CD4-positive, alpha-beta T cell treated with Interleukin-21 for 1 hour (primary cell): ENCODE measurements at regions not wholly inside any gene's neighbourhood (a gene's known extent, or its start where the extent isn't known, plus 50 kb on each side); places are given as distances from the start of the nearest gene placed in this dataset.

Experiments
- DNase-seq: peaks from one replicate; pipeline ENCODE4 v3.0.0-alpha.2; 2020

DNA sequence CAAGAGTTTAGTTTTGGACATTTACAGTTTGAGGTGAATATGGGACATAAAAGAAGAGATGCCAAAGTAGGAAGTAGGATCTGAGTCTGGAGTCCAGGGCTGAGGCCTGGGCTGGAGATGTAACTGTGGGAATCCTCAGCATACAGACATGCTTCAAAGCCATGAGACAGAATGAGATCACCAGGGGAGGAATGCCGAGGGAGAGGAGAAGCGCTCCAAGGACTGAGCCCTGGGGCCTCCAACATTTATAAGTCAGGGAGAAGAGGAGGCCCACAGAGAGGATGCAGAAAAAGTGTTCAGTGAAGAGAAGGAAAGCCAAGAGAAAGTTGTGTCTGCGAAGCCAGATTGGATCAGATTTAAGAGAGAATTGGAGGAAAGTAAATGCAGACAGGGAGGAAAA, 277.5 kb upstream of the MYOCD start:
- DNase-seq: no peak

DNA sequence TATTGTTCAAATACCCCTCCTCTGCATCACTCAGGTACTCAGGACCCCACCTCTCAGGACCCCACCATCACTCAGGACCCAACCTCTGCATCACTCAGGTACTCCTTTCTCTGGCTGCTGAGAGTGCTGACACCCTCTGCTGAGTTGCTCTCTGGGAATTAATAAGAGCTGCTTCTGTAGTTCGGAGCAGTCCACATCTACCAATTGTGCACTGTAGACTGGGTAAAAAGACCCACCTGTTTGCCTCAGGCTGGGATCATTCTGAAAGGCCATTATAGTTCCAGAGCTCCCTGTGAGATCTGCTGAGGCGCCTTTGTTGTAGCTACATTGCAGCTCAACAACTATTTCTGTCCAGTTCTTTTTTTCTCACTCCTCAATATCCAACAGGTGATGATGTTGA, 276.3 kb upstream of the MYOCD start:
- no peak for DNase-seq

DNA sequence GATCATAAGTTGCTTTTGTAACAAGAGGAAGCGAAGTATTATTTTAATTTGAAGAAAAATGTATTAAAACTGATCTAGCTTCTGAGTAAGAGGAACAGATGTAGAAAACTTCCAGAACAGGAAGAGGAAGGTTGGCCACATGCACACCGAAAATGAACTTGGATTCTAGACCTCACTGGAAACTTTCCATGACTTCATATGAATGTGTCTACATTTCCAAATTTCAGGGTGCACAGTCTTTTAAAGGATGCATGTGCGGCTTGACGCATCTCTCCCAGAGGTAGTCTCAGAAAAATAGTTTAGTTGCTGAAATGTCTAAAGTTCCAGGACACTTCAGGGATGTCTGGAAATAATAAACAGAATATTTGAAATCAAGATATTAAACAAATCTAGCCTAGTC, 275.1 kb upstream of the MYOCD start:
- no peak for DNase-seq

DNA sequence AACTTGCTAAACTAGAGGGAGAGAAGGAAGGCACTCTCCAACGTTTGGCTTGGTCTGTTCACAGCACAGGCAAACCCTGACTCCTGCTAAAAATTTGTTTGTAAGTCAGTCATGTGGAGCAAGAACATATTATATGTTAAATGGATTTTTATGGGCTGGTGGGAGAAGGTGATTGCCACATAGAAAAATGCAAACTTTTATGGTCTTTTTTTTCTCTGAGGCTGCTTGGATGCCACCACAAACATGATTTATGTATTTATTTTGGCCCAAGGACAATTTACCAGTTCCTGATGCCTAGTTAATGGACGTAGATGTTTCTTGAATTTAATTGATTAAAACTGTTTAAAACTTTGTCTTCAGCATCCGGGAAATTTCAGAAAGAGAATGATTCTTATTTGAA, 274.2 kb upstream of the MYOCD start:
- no peak for DNase-seq

DNA sequence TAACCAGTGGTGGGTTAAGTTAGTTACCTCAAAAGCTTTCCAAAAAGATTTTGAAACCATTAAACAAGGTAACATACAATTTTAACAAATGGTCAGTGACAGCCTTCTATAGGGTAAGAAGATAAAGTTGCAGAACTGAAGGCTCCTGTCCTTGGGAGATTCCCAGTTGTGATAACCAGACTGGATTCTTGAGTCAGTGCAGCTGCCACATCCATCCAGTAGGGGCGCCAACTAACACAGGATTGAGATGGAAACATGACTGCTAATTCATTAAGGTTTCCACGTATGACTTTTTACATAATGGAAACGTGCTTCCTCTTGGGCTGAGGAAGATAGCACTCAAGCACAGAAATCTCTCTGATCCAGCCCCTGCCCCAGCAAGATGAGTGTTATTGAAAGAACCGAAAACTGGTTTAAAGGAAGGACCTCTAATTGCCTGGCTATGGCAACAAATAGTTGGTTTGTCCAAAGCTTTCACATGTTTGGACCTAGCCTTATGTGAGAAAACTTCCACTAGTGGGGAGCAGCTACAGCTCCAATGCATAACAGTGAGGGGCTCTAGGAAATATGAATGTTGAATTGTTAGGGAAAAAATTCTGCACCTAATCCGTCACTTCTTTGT, 269.8 kb upstream of the MYOCD start:
- DNase-seq: no peak

DNA sequence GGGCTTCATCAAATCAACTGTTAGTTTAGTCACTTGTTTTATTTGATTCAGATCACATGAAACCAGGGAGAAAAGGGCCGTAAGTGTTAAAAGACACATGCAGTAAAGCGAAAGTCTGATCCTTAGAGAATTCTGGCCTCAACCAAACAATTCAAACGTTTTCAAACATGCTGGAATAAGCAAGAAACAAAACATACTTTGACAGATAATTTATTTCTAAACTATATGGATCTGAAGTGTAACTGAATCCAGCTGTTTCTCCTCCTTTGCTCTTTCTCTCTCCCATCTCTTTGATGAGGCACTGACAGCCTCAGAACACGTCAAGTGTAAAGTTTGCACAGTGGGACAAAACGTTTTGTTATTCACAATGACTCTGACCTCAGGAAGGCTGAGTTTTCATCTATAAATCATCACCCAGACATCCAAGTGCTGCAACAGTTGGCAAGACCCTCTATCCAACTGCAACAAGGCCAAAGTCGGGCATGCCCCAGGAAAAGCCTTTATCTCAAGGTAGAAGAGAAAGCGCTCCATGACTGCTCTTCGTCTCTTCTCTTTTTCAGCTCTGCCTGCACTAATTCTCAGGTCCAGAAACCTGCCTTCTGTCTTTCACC, 267.1 kb upstream of the MYOCD start:
- no peak for DNase-seq

DNA sequence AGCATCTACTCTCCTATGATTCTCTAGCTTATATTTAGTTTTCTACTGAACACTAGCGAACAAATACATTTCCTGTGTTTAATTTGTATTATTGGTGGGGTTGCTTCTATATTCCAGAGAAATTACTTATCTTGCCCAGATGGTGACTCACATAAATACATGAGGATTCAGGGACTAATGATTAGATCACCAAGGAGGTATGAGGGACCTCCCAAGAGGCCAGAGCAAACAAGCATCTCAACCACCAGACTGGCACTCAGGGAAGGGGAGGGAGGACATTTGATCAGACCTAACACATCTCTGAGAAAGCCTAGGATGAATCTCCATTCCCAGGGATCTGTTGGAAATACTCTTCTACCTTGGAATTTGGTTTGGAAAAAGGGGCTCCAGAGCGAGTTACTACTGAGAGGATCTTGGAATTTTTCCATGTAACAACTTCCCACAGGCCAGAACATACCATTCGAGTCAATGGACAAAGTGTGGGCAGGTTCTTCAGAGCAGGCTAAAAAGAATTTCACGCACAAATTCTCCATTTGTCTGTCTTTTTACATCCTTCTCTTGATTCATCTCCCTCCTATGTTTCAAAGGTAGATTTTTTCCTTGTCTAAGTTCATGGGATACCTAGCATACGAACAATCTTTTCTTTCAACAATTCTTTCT, 262.6 kb upstream of the MYOCD start:
- no peak for DNase-seq

DNA sequence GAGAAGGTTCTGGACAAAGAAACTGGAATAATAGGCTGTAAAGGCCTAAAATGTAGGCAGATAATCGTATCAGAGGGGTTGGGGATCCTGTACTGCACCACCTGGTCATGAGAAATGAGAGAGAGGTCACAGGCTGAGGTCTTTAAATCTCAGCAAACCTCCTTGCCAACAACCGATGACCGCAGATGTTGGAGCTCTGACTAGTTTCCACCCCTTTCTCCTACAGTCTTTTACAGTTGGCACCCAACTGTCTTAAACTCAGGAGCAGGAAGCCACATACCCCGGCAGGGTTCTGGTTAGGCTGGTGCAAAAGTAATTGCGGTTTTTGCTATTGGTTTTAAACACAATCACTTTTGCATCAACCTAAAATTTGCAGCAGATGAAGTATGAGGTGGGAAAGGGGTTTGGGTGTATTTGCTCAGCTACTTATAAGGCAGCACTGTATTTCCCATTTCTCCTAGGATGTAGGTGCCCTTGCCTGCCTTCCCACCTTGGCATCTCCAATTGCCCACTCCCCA, 261.8 kb upstream of the MYOCD start:
- no peak for DNase-seq

DNA sequence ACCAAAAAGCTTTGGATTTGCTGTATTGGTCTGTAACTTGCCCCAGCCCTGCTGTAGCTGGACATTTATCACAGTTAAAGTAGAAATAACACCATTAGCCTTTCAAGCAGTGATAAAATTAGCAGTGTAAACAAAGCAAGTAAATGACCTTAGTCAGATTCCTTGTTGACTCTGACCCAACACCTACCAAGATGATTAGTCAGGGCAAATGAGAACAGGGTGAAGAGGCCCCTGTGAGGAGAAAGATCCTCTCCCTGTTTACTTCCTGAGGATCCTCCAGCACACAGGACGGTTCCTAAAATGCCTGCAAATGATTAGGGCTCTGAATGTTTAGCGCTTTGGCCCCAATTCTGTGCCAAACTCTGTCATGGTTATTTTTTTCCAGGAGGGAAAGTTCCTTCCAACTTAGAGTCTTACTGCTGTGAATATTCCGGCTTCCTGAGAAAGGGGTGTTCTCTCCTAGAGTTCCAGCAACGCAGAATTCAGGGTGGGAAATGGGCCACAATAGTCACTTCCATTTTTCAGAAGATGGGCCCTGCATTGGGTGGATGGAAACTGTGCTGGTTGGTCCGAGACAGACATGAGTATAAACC, 259.0 kb upstream of the MYOCD start:
- no peak for DNase-seq

DNA sequence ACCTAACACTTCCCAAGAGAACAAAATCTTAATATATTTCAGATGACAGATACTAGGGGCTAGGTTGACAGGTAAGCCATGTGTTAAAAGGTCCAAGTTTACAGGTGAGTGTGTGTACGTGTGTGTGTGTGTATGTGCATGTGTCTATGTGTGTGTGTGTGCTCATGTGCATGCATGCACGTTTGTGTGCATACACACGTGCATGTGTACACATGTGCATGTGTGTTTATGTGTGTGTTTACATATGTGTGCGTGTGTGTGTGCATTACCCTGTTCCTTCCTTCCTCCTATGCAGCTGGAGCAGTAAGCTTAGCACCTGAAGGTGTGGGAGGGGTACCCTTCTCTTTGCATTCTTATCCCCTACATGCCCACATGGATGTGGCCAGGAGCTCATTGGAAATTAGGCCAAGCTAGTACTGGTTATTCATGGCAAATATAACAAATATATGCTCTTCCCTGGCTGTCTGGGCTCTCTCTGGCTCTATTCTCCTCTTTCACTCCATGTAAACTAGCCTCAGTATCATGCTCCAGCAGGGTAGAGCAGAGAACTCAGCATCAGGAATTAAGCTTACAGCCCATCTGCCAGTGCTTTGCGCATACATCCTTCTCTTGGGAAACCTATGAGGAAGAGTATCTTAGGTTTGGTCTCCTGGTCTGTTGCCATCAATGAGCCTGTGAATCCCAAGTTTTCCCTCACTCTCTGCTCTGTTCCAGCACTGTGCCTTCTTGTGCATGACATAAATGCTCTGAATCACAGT, 258.0 kb upstream of the MYOCD start:
- no peak for DNase-seq

DNA sequence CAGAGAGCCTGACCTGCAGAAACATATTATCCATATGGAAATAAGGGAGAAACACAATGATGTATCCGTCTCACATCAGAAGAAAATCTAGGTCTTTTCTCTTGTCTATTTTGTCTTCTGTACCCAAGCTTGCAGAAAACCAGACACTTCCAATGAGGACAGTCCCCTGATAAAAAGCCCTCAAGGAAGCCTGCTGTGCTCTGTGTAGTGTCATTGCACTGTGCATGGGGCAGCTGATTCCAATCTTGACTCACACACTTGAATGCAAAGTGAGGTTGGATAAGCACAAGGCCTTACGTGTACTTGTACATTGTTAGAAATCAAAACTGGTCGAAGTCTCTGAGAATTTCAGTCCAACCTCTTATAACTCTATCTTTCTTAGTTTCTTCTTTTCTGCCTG, 256.6 kb upstream of the MYOCD start:
- no peak for DNase-seq

DNA sequence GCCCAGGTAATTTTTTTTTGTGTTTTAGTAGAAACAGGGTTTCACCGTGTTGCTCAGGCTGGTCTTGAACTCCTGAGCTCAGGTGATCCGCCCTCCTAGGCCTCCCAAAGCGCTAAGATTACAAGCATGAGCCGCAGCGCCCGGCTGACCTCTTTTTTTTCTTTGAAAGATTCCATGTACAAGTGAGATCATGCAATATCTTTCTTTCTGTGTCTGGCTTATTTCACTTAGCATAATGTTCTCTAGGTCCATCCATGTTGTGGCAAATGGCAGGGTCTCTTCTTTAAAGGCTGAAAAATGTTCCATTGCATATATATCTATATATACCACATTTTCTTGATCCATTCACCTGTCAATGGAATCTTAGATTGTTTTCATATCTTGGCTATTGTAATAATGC, 255.0 kb upstream of the MYOCD start:
- no peak for DNase-seq

DNA sequence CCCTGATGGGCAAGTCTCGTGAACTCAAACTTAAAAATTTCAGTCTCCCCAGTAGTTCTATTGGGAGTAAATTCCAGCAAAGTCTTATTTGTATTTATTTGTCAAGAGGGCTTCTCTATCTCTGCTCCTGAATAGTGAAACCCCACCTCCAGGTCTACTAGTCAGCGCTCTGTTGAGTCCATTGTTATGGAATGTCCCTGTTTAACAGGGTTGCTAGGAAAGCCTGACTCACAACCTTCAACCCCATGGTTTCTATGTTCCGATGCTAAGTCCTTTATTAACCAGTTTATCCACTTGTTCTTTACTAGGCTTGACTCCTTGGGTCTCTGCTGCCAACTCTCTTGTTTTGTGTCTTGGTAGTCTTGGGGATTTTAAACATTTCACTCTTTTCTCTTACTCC, 250.7 kb upstream of the MYOCD start:
- no peak for DNase-seq

DNA sequence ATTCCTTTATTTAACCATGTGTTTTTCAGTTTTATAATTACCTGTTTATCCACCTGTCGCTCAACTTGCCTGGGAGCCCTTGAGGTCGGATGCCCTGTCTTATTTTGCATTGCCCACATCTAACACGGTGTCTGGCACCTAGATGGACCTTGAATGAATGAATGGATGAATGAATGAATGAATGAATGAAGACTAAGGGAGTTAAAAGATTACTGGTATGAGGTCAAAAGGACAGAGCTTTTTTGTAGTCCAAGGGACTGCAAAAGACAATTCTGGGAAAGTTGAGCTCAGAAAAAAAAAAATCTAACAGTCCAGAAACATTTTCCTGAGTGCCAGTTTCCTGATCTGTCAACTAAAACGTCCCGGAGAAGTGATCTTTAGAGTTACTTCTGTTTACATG, 244.6 kb upstream of the MYOCD start:
- DNase-seq: no peak

DNA sequence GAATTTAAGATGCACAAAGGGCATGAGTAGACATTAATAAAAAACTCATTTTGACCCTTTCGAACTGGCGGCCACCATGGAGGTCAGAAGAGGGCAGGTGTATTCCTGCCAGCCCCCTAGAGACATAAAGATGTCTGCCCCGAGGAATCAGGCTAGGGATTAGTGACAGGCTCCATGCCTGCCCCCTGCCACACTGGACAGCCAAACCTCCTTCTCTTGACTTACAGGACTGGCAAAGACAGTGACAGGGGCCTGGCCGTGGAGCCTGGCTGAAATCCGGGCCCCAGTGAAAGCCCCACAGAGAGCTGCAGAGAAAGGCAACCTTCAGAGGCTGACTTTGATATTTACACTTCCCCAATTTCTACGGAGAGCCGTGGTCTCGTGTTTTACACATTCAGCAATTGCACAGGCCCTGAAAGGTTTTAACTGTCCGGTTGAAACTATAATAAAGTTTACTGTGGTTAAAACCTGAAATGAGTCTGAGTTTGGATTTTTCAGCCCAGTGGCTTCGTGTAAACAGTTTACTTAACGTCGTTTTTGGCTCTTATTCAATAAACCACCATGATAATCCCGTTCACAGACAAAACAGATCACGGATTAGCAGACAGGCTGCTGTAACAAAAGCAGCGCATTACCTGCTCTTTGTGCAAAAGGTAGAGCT, 243.9 kb upstream of the MYOCD start:
- no peak for DNase-seq

DNA sequence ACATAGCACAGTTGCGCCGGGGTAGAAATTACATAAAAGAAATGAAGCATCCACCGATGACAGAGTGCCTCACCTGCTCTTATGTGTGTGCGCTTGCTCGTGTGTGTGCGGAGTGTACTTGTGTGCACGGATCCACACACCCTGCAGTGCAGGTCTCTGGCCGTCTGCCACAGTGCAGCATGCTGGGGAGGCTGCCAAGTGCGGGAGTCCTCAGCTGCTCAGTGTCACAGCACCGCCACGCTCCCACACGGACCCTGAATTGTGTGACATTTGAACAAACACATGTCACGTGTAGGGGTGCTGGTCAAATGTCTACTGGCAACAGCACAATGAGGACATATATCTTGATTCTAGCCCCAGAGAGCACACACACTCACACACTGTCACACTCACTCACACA, 243.0 kb upstream of the MYOCD start:
- DNase-seq: no peak

DNA sequence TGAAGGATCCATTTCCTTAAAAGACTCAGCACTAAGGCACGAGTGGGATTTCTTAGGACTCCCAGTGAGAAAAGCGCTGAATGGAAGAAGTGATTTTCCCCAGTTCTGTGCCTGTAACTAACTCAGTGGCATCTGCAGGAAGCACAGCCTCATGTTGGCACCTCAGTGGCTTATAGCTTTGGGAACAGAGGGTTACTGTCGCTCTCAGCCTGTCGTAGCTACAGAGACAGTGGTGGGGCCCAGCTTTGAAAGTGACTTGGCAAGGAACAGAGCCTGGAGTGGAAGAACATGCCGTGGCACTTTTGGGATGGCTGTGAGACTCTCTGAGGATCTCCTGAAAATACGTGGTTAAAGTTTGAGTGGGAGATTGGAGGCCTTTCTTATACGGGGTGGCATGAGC, 242.4 kb upstream of the MYOCD start:
- no peak for DNase-seq

DNA sequence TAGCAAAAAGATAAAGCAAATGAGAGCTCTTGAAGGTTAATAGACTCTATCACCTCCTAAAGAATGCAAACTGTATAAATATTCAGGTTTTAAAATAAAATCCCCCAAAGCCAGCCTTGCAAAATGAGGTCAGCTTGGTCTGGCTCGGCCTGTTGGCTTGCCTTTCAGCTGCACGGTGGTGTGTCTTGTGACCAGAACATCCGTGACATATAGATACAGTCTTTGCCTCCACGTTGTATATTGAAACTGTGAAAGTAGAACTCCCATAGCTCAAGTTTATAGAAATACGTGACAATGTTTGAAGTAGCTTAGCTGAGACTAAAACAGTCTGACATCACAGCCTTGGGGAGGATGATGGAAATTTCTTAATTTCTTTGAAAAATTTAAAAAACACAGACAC, 236.6 kb upstream of the MYOCD start:
- DNase-seq: no peak

DNA sequence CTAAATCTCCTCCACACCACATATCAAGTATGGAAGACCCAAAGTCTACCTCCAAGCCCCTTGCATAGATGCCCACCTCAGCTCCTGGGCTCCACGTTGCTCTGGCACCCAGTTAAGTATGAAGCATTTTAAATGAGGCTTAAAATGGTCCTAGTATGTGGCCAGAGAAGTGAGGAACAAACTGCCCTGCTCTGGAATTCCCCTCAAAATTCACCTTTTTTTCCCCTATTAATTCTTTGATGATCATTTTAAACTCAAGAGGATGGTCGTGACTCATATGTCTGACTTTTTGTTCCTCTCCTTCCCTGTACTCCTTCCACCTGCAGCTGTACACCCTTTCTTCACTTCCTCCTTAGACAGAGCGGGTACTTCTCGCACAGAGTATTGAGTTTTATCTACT, 234.5 kb upstream of the MYOCD start:
- DNase-seq: no peak

DNA sequence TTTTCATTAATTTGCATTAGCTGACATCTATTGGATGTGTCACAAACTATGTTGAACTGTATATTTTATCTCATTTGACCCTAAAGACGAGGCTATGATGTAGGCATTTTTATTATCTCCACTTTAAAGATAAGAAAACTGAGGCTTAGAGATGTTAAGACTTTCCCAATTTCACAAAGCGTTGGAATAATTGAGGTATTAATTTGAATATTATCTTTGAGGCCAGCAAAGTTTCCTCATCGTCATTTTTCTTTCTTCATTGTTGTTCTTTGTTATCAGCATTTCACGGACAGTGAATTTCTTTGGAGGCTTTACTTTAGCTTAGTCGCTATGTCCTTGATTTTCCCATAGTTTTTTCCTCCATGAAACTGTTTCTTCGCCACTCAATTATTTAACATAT, 227.5 kb upstream of the MYOCD start:
- DNase-seq: no peak

DNA sequence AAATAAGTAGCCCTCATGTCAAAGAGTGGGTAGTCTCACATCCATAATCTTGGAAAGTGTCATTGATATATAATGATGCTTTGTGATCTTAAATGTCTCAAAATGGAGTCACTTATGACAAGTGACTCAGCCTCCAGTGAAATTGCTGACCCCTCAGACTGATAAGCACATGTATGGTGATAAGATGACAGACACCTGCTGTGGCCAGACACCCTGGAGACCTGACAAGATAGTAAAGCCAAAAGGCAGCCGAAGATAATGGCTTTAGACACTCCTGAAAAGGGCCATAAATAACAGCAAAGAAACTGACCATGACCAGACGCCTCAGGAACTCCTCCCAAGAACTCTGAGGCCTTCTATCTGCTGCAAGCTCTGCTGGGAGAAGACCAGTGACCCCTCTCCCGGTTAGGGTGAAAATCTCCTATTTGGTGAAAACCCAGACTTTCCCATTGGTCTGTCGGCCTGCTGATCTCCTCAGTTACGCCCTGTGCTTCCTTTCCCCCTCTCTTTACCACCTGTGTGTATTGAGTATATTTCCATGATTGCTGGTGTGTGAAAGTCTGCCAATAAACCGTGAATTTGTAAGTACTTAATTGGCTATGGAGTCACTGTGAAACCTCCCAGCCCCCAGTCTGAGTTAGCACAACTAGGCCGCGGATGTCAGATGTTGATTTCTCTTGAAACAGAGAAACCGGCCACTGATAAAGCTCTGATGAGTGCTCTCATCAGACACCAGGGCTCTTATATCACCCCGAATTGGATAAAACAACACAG, 226.7 kb upstream of the MYOCD start:
- DNase-seq: no peak

DNA sequence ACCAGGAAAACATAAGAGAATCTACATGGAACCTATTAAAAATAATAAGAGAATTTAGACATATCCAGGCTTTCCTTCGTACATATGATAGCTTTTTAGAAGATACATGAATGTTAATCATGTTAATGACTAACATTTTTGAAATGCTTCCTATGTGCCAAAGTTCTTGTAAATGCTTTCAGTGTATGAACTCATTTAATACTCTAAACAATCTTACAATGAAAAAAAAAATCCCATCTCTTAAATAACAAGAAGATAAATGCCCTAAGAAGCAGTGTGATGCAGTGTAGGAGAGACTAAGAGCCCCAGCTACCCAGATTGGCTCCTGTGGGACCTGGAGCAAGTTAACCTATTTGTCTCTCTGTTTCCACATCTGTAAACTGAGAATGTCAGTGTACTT, 220.4 kb upstream of the MYOCD start:
- DNase-seq: no peak
